Activated T-helper 2 cell treated with anti-CD3 and anti-CD28 coated beads, Interferon-gamma antibody, Interleukin-2, Interleukin-4, amounts not matched to agents 10 μg/mL and 5 μg/mL and 100 μg/mL, durations not matched to agents 14 hours and 24 hours and 36 hours (primary cell): ENCODE measurements at regions not wholly inside any gene's neighbourhood (a gene's known extent, or its start where the extent isn't known, plus 50 kb on each side); places are given as distances from the start of the nearest gene placed in this dataset.

Experiments used
- DNase-seq: peaks from one replicate; pipeline ENCODE4 v3.0.0; 2021; ENCODE audit warnings: low spot score
- H3K27ac Mint-ChIP-seq: one replicate; pipeline ENCODE4 v1.8.0; 2021; ENCODE audit warnings: mixed read lengths
- H3K27me3 Mint-ChIP-seq: one replicate; pipeline ENCODE4 v1.8.0; 2021; ENCODE audit warnings: low read depth, mixed read lengths
- H3K36me3 Mint-ChIP-seq: one replicate; pipeline ENCODE4 v1.8.0; 2021; ENCODE audit warnings: low read depth, mixed read lengths
- H3K4me1 Mint-ChIP-seq: one replicate; pipeline ENCODE4 v1.8.0; 2021; ENCODE audit warnings: low read depth, mixed read lengths
- H3K4me3 Mint-ChIP-seq: one replicate; pipeline ENCODE4 v1.8.0; 2021; ENCODE audit warnings: low read depth, mild to moderate bottlenecking, moderate library complexity, mixed read lengths
- H3K9me3 Mint-ChIP-seq: one replicate; pipeline ENCODE4 v1.8.0; 2021; ENCODE audit warnings: mixed read lengths
- intact Hi-C: fragments of 100-400 bp; cut with micrococcal nuclease; formaldehyde crosslinking; loops from one replicate; pipeline ENCODE4 v1.15.1; 2023

- intact Hi-C loops: no loop called here
- no peaks in the 10 kb centered on the region for H3K36me3 Mint-ChIP-seq
Observed at GRCh38 chr1:208781391-208782045, 537.3 kb upstream of the PLXNA2 start.

GRCh38 chr1:208782186-208782585 lies 538.0 kb upstream of the PLXNA2 start:
- intact Hi-C loops: no loop called here
- no peak overlapping the region for H3K27ac Mint-ChIP-seq
- no peak overlapping the region for H3K4me3 Mint-ChIP-seq
- no peaks in the 10 kb centered on the region for H3K27me3 Mint-ChIP-seq
- H3K9me3 Mint-ChIP-seq: no peaks in the 10 kb centered on the region
- no peaks in the 10 kb centered on the region for H3K4me1 Mint-ChIP-seq
- H3K36me3 Mint-ChIP-seq: no peaks in the 10 kb centered on the region
- DNase-seq: no peak

More at GRCh38 chr1:208781391-208782045, 537.3 kb upstream of the PLXNA2 start:
- Mint-ChIP-seq H3K9me3 (no peaks in the 10 kb centered on the region), H3K4me3 (no peak overlapping the region), H3K27ac (no peak overlapping the region), H3K4me1 (no peaks in the 10 kb centered on the region), H3K27me3 (no peaks in the 10 kb centered on the region)
- no peak for DNase-seq

DNA sequence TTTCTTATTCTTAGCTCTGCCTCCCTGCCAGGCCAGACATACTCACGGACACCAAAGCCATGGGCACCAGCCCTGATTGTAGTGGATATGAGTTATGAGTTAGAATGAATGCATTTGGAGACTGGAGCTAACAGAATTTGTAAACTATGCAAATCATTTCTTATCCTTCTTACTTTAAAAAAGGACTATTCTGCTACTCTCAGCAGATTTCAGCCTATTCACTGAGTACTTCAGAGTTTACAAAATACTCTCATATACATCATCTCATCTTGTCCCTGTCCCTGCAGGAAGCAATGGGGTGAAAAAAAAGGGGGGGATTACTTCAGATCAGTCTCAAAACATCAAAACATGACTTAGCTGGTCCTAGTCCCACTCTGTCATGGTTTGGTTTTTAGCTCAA lies 541.4 kb upstream of the PLXNA2 start:
- H3K9me3 Mint-ChIP-seq: no peaks in the 10 kb centered on the region
- H3K36me3 Mint-ChIP-seq: no peaks in the 10 kb centered on the region
- no peaks in the 10 kb centered on the region for H3K4me1 Mint-ChIP-seq
- no peaks in the 10 kb centered on the region for H3K27me3 Mint-ChIP-seq
- no peak overlapping the region for H3K27ac Mint-ChIP-seq
- intact Hi-C loops: no loop called here
- no peak overlapping the region for H3K4me3 Mint-ChIP-seq
- DNase-seq: no peak

GRCh38 chr1:208787219-208787618 lies 543.0 kb upstream of the PLXNA2 start:
- H3K9me3 Mint-ChIP-seq: no peaks in the 10 kb centered on the region
- H3K27ac Mint-ChIP-seq: no peak overlapping the region
- H3K4me3 Mint-ChIP-seq: no peak overlapping the region
- H3K27me3 Mint-ChIP-seq: no peaks in the 10 kb centered on the region
- H3K36me3 Mint-ChIP-seq: no peaks in the 10 kb centered on the region
- H3K4me1 Mint-ChIP-seq: no peaks in the 10 kb centered on the region
- DNase-seq: no peak
- intact Hi-C loops: no loop called here

GRCh38 chr1:208788013-208788540 lies 543.9 kb upstream of the PLXNA2 start:
- Mint-ChIP-seq H3K4me1 (no peaks in the 10 kb centered on the region), H3K9me3 (no peaks in the 10 kb centered on the region), H3K27me3 (no peaks in the 10 kb centered on the region), H3K36me3 (no peaks in the 10 kb centered on the region), H3K27ac (no peak overlapping the region), H3K4me3 (no peak overlapping the region)
- DNase-seq: no peak
- intact Hi-C loops: no loop called here

DNA sequence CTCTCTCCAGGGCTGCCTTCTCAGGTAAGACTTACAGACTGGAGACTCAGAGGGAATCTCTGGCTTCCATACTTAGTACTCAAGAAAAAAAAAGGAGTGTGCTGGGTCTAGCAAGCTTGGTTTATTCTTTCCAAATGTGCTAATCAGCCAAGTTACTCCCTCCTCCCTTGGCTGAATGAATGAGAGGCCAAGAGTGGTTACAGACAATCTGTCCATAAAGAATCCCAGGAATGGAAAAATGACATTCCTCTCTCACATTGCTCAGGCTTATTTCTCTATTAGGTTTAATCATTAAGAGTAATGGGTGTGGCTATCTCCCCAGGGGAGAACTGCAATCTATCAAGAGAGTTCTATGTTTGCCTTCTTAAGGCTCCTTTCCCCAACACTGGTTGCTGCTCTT lies 547.3 kb upstream of the PLXNA2 start:
- Mint-ChIP-seq H3K27me3 (no peaks in the 10 kb centered on the region), H3K9me3 (no peaks in the 10 kb centered on the region), H3K4me3 (no peak overlapping the region), H3K4me1 (no peaks in the 10 kb centered on the region), H3K36me3 (no peaks in the 10 kb centered on the region), H3K27ac (no peak overlapping the region)
- no peak for DNase-seq
- intact Hi-C loops: no loop called here

DNA sequence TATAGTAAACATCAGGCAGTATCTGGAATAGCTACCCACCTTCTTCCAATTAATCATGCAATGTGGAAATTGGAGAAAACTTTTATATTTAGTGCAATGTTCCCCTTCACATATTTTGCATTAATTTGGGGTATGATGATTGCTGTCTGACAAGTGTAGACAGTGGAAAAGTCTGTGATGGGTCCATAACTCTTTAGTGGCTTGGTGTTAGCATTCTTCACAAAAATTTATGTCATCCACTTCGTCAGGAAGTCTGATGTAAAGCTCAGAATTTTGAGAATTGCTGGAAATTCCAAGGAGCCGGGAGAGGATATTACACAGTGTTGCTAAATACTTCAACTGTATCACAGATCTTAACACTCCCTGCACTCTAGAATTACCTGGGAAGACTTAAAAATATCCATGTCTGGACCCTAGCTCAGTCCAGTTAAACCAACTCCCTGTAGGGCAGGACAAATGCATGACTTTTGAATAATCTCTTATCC lies 549.7 kb upstream of the PLXNA2 start:
- DNase-seq: no peak
- H3K27me3 Mint-ChIP-seq: no peaks in the 10 kb centered on the region
- intact Hi-C loops: no loop called here
- H3K36me3 Mint-ChIP-seq: no peaks in the 10 kb centered on the region
- H3K4me1 Mint-ChIP-seq: no peaks in the 10 kb centered on the region
- no peaks in the 10 kb centered on the region for H3K9me3 Mint-ChIP-seq
- no peak overlapping the region for H3K4me3 Mint-ChIP-seq
- no peak overlapping the region for H3K27ac Mint-ChIP-seq

DNA sequence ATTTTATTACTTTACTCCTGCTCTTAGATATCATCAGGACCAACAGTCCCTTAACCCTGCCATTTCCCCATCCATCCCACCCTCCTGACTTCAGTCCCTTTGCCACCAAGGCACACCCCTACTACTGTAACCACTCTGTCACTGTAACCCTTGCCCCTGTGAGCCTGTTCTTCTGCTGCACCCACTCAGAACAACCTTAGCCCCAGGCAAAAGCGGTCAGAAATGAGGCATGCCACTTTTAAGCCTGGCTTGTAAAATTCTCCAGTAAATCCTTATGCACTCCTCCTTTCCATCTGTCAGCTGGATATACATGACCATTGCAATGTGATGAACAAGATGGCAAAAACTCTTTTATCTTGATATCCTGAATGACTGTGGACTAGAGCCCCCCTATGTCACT lies 555.0 kb upstream of the PLXNA2 start:
- intact Hi-C loops: no loop called here
- Mint-ChIP-seq H3K9me3 (no peaks in the 10 kb centered on the region), H3K4me1 (no peaks in the 10 kb centered on the region), H3K36me3 (no peaks in the 10 kb centered on the region), H3K27me3 (no peaks in the 10 kb centered on the region), H3K4me3 (no peak overlapping the region), H3K27ac (no peak overlapping the region)
- no peak for DNase-seq

DNA sequence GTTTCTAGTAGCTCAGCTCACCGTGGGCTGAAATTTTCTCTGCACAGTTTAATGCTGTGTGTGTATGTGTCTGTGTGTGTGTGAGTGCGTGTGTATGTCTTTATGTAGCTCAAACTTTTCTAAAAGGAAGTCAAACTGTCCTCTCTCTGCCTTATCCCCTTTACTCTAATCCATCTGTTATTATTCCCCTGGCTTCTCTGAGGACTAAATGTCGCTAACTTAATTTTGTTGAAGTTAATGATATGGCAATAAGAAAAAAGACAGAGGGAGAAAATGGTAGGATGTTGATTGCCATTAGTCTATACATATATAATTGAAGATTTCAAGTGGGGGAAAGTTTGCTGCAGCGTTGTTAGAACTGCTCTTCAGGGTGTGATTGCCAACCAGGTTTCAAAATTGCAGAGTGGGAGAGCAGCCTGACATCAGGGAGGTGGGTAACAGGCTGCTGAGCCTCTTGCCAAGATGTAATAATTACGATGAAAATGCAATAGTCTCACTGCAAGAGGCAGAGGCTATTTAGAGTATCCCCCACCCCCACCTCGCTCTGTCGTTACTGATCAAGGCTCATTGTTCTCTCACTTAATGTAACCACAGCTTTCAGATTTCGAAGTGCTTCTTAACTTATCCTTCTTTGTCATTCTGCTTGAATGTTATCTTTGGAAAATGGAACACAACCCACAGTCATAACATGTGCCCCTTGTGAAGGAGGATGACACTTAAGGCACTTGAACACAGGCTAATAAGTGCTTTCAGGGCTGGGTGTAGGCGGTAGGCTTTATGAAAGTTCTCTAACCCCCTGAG lies 559.0 kb upstream of the PLXNA2 start:
- Mint-ChIP-seq H3K4me3 (no peak overlapping the region), H3K27me3 (no peaks in the 10 kb centered on the region), H3K27ac (no peak overlapping the region), H3K36me3 (no peaks in the 10 kb centered on the region), H3K9me3 (no peaks in the 10 kb centered on the region), H3K4me1 (no peaks in the 10 kb centered on the region)
- no peak for DNase-seq
- intact Hi-C loops: no loop called here

DNA sequence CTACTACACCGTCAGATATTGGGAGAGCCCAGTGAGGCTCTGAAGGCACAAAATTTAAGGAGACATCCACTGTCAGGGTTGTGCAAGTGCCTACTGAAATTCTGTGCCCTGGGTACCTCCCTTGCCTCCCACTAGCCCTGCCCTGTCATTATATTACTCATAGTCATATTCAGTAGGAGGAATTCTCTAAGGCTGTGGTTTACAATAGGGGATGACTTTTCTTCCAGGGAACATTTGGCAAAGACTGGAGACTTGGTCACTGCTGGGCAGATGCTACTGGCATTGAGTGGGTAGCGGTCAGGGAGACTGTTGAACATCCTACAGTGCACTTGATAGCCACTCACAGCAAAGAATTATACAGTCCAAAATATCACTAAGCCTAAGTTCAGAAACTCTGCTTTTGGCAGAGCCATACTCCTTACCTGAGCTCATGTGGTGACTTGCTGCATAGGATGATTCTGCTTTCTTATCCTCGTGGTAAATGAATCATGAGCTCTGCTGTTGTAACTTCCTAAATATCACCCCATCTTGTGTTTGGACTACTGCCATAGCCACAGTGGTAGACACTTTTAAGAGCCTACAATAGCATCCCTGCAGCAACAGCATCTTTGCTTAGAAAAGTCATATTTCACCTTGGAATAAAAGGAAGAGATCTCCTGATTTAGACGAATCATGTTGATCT lies 563.4 kb upstream of the PLXNA2 start:
- H3K36me3 Mint-ChIP-seq: no peaks in the 10 kb centered on the region
- no peaks in the 10 kb centered on the region for H3K4me1 Mint-ChIP-seq
- H3K4me3 Mint-ChIP-seq: no peak overlapping the region
- H3K27me3 Mint-ChIP-seq: no peaks in the 10 kb centered on the region
- DNase-seq: no peak
- H3K27ac Mint-ChIP-seq: no peak overlapping the region
- intact Hi-C loops: no loop called here
- no peaks in the 10 kb centered on the region for H3K9me3 Mint-ChIP-seq

DNA sequence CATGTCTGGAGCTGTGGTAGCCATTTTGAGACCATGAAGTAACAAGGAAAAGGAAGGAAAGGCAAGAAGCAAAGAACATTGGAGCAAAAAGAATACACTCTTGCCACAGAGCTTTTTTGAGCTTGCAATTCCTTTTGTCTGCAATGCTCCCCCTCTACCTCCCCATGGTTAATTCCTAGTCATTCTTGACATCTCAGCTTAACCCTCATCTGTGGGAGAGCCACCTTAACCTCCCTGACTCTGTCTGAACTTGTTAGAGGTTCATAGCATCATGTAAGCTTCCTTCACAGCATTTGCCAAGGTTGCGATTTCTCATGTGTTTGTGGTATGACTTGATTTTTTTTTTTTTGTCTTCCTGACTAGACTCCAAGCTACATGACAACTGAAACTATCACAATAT lies 564.1 kb upstream of the PLXNA2 start:
- intact Hi-C loops: no loop called here
- H3K27me3 Mint-ChIP-seq: no peaks in the 10 kb centered on the region
- H3K9me3 Mint-ChIP-seq: no peaks in the 10 kb centered on the region
- H3K4me3 Mint-ChIP-seq: no peak overlapping the region
- H3K4me1 Mint-ChIP-seq: no peaks in the 10 kb centered on the region
- H3K27ac Mint-ChIP-seq: no peak overlapping the region
- DNase-seq: no peak
- H3K36me3 Mint-ChIP-seq: no peaks in the 10 kb centered on the region

DNA sequence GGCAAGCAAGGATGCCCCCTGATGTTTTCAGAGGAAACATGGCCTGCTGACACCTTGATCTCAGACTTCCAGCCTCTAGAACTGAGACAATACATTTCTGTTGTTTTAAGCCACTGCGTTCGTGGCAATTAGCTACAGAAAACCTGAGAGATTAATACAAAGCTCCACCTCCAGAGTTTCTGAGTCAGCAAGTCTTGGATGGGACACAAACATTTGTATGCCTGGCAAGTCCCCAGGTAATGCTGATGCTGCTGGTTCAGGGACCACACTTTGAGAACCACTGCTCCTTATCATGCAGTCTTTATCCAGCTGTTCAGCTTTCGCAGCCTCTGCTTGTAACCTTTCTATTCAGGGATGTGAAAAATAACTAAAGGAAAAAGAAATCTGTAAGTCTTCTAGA lies 565.7 kb upstream of the PLXNA2 start:
- H3K4me1 Mint-ChIP-seq: no peaks in the 10 kb centered on the region
- no peaks in the 10 kb centered on the region for H3K36me3 Mint-ChIP-seq
- H3K27ac Mint-ChIP-seq: no peak overlapping the region
- no peaks in the 10 kb centered on the region for H3K27me3 Mint-ChIP-seq
- no peak for DNase-seq
- intact Hi-C loops: no loop called here
- no peaks in the 10 kb centered on the region for H3K9me3 Mint-ChIP-seq
- no peak overlapping the region for H3K4me3 Mint-ChIP-seq
